OCI-LY1 (cell line): ENCODE measurements at regions not wholly inside any gene's neighbourhood (a gene's known extent, or its start where the extent isn't known, plus 50 kb on each side); places are given as distances from the start of the nearest gene placed in this dataset.

ENCODE experiments used
- EZH2 ChIP-seq: fragments of 200-600 bp; sonication (generic), shearing (Covaris generic); IDR thresholded peaks from 2 replicates; pipeline ENCODE4 v1.8.0; 2017; ENCODE audit warnings: borderline replicate concordance, mixed run types, mild to moderate bottlenecking, antibody characterized with exemption, low read length, moderate library complexity, mixed read lengths
- TF ChIP-seq, protein P1 (sequence below): fragments of 200-600 bp; sonication (generic), shearing (Covaris generic); IDR thresholded peaks from 2 replicates; pipeline ENCODE4 v1.5.1; 2017; ENCODE audit warnings: mild to moderate bottlenecking, antibody characterized with exemption, low read length, moderate library complexity, mixed read lengths

GRCh38 chr2:18829251-18829902 is 240.0 kb upstream of the NT5C1B start:
- TF ChIP-seq, protein P1, sequence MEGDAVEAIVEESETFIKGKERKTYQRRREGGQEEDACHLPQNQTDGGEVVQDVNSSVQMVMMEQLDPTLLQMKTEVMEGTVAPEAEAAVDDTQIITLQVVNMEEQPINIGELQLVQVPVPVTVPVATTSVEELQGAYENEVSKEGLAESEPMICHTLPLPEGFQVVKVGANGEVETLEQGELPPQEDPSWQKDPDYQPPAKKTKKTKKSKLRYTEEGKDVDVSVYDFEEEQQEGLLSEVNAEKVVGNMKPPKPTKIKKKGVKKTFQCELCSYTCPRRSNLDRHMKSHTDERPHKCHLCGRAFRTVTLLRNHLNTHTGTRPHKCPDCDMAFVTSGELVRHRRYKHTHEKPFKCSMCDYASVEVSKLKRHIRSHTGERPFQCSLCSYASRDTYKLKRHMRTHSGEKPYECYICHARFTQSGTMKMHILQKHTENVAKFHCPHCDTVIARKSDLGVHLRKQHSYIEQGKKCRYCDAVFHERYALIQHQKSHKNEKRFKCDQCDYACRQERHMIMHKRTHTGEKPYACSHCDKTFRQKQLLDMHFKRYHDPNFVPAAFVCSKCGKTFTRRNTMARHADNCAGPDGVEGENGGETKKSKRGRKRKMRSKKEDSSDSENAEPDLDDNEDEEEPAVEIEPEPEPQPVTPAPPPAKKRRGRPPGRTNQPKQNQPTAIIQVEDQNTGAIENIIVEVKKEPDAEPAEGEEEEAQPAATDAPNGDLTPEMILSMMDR = no peak
- no peak for TF ChIP-seq EZH2
